AG04450 (cell line): ENCODE measurements at regions not wholly inside any gene's neighbourhood (a gene's known extent, or its start where the extent isn't known, plus 50 kb on each side); places are given as distances from the start of the nearest gene placed in this dataset.

Source experiments
- CTCF ChIA-PET: fragments of 300-600, 350-600 bp; formaldehyde crosslinking; extraction: SDS; loops from one replicate; lab custom pipeline; 2022; ENCODE audit warnings: antibody characterized with exemption, inconsistent platforms; lab: Charles Lee
- POLR2A ChIA-PET: fragments of 350-600 bp; formaldehyde crosslinking; extraction: SDS; loops from one replicate; lab custom pipeline; 2021; ENCODE audit warnings: antibody characterized with exemption, inconsistent platforms; lab: Yijun Ruan, JAX
- DNase-seq: peaks from one replicate; pipeline ENCODE4 v3.0.0-alpha.2; 2011; ENCODE audit warnings: low read depth, low spot score
- H3K27ac ChIP-seq: one replicate; pipeline ENCODE4 v1.5.1; 2012; ENCODE audit warnings: low read depth, low read length, control low read depth
- H3K27me3 ChIP-seq: one replicate; pipeline ENCODE4 v1.6.0; 2012; ENCODE audit warnings: low read length; ENCODE audit not compliant: control insufficient read depth, insufficient read depth
- H3K4me3 ChIP-seq: 2 replicates; pipeline ENCODE4 v1.5.1; 2011; ENCODE audit warnings: mild to moderate bottlenecking, low read depth, low read length, control low read depth
- H3K9me3 ChIP-seq: 2 replicates; pipeline ENCODE4 v1.5.1; 2012; ENCODE audit warnings: low read length; ENCODE audit not compliant: control insufficient read depth, insufficient read depth
- CTCF ChIP-seq: IDR thresholded peaks from 2 replicates; pipeline ENCODE4 v1.5.1; 2011; ENCODE audit warnings: low read depth, low read length, control low read depth, inconsistent platforms

- Histone ChIP-seq H3K27me3 (peaks cover 19% of the 10 kb centered on the region), H3K9me3 (no peaks in the 10 kb centered on the region), H3K27ac (no peak overlapping the region), H3K4me3 (no peak overlapping the region)
- DNase-seq: no peak
- CTCF ChIA-PET: interaction anchor here (1.7 kb wide), 1 partner anchor 220 kb away, joined by 7 read pairs; no protein-coding TSS in a partner anchor
- POLR2A ChIA-PET: no interaction called here
- TF ChIP-seq CTCF: no peak
These were observed 105.6 kb upstream of the LIFR start for GRCh38 chr5:38662090-38662489.

DNA sequence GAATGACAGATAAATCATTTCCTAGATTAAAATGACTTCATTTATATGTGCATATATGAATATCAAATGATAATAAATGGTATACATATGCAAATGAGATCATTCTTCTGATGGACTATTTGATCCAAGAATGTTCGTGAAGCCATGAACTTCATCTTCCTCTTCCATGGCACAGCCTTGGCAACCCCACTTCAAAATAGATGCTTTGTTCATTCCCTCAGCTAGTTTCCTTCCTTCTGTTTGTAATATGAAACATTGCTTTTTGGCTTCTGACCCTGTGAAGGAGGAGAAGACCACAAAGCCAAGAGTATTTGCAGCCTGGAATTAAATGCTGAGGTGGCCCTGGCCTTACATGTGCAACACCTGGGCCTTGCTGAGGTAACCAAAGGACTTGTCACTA, 106.8 kb upstream of the LIFR start:
- Histone ChIP-seq H3K27me3 (peaks cover 16% of the 10 kb centered on the region), H3K27ac (no peak overlapping the region), H3K4me3 (no peak overlapping the region), H3K9me3 (no peaks in the 10 kb centered on the region)
- ChIA-PET CTCF (interaction anchor here (1.7 kb wide), 1 partner anchor 222 kb away, joined by 7 read pairs; no protein-coding TSS in a partner anchor), POLR2A (interaction anchor here (0.7 kb wide), 1 partner anchor 27 kb away, joined by 4 read pairs; no protein-coding TSS in a partner anchor)
- no peak for TF ChIP-seq CTCF
- no peak for DNase-seq

DNA sequence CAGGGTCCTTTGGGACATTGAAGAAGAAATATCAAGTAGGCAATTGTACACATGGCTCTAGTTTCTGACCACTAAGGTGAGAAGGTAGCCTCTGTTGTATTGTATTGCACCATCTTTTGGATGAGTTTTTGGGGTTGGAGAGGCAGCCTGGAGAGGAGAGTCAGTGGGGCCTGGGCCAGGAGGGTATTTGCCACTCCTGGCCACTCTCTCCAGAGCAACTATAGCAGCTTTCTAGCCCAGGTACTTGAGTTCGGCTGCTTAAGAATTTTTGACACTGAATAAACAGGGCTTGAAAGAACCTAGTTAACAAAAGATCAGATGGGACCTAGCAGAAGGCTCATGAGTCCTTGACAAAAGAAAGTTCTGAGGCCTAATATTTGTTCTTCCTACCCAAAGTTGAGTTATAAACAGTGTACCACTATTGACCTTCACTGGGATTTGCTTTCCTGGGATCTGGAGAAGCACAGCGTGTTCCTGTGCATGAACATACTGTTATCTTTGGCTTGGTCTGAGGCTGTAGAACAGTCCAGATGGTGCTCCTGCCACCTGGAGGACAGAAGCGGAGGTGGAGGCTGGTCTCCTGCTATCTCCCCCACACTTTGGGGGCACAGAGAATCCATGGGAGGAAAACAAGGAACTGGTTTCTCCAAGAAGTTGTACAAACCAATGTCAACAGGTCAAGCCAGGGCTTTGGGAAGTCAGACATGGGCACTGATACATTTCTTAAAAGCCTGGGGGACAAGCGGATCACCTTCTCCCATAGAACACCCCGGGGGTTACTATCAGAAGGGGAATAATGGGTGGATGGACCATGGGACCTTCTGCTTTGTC, 110.4 kb upstream of the LIFR start:
- Histone ChIP-seq H3K27ac (no peak overlapping the region), H3K4me3 (no peak overlapping the region), H3K27me3 (peaks cover 7% of the 10 kb centered on the region), H3K9me3 (no peaks in the 10 kb centered on the region)
- CTCF ChIA-PET: interaction anchor here (0.6 to 1.8 kb wide), 5 partner anchors 18 to 284 kb away, joined by 3 to 17 read pairs (median 5); no protein-coding TSS in a partner anchor
- no peak for DNase-seq
- TF ChIP-seq CTCF: peak; percentile 70
- POLR2A ChIA-PET: no interaction called here

DNA sequence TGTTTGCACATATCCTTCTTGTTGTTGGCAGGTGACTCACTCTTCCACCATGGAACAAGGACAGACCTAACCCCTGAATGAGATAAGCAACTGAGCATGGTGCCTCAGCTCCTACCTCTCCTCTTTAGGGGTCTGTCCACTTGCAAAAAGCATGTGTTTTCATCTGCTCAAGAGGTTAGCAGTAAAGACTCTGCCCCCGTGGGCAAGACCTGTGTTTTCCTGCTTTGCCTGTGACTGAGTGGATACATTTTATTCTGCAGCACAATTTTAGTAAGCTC, 111.0 kb upstream of the LIFR start:
- TF ChIP-seq CTCF: no peak
- Histone ChIP-seq H3K27ac (no peak overlapping the region), H3K4me3 (no peak overlapping the region), H3K27me3 (peaks cover 7% of the 10 kb centered on the region), H3K9me3 (no peaks in the 10 kb centered on the region)
- DNase-seq: no peak
- POLR2A ChIA-PET: no interaction called here
- CTCF ChIA-PET: interaction anchor here (0.6 to 1.8 kb wide), 4 partner anchors 17 to 247 kb away, joined by 3 to 17 read pairs (median 3); no protein-coding TSS in a partner anchor

GRCh38 chr5:38669361-38669880, 113.0 kb upstream of the LIFR start:
- CTCF ChIA-PET: no interaction called here
- peaks cover 7% of the 10 kb centered on the region for H3K27me3 ChIP-seq
- TF ChIP-seq CTCF: no peak
- no peak overlapping the region for H3K27ac ChIP-seq
- no peak overlapping the region for H3K4me3 ChIP-seq
- no peak for DNase-seq
- POLR2A ChIA-PET: no interaction called here
- H3K9me3 ChIP-seq: no peaks in the 10 kb centered on the region
